H9 (cell line): ENCODE measurements at regions not wholly inside any gene's neighbourhood (a gene's known extent, or its start where the extent isn't known, plus 50 kb on each side); places are given as distances from the start of the nearest gene placed in this dataset.
"Not testable (repeated sequence)": the region's sequence is repeated elsewhere in the genome, so short reads cannot be mapped to it uniquely, and the experiment has no call there.

ENCODE experiments used
- DNase-seq: peaks from one replicate; pipeline ENCODE4 v3.0.0-alpha.2; 2017
- H2AFZ ChIP-seq: one replicate; pipeline ENCODE4 v1.6.1; 2013; ENCODE audit warnings: mild to moderate bottlenecking, low read length, control low read depth, moderate library complexity
- H2AK5ac ChIP-seq: 2 replicates; pipeline ENCODE4 v1.6.1; 2013; ENCODE audit warnings: low read length, control low read depth, mixed read lengths; ENCODE audit not compliant: insufficient read length
- H2BK120ac ChIP-seq: one replicate; pipeline ENCODE4 v1.6.1; 2013; ENCODE audit warnings: low read depth, mild to moderate bottlenecking, low read length, control low read depth, inconsistent platforms; ENCODE audit not compliant: poor library complexity, severe bottlenecking
- H2BK12ac ChIP-seq: 2 replicates; pipeline ENCODE4 v1.6.1; 2013; ENCODE audit warnings: low read length, control low read depth, mixed read lengths, low read depth; ENCODE audit not compliant: insufficient read length
- H2BK15ac ChIP-seq: 2 replicates; pipeline ENCODE4 v1.6.1; 2013; ENCODE audit warnings: low read depth, low read length, control low read depth
- H2BK20ac ChIP-seq: one replicate; pipeline ENCODE4 v1.6.1; 2013; ENCODE audit warnings: low read depth, mild to moderate bottlenecking, low read length, control low read depth, inconsistent platforms; ENCODE audit not compliant: poor library complexity, severe bottlenecking
- H2BK5ac ChIP-seq: 2 replicates; pipeline ENCODE4 v1.6.1; 2013; ENCODE audit warnings: low read length, control low read depth, mixed read lengths; ENCODE audit not compliant: insufficient read length
- H3K14ac ChIP-seq: 2 replicates; pipeline ENCODE4 v1.6.1; 2013; ENCODE audit warnings: low read length, control low read depth; ENCODE audit not compliant: insufficient read depth
- H3K18ac ChIP-seq: 2 replicates; pipeline ENCODE4 v1.6.1; 2013; ENCODE audit warnings: low read depth, mild to moderate bottlenecking, mixed read lengths, low read length, control low read depth; ENCODE audit not compliant: insufficient read length
- H3K23ac ChIP-seq: 2 replicates; pipeline ENCODE4 v1.6.1; 2013; ENCODE audit warnings: low read length, control low read depth, mixed read lengths, low read depth; ENCODE audit not compliant: insufficient read length
- H3K23me2 ChIP-seq: 2 replicates; pipeline ENCODE4 v1.6.1; 2013; ENCODE audit warnings: low read depth, mild to moderate bottlenecking, mixed read lengths, low read length, control low read depth; ENCODE audit not compliant: insufficient read length, poor library complexity, severe bottlenecking
- H3K27ac ChIP-seq: 2 replicates; pipeline ENCODE4 v1.5.1; 2013; ENCODE audit warnings: low read length, control low read depth, mixed read lengths, low read depth; ENCODE audit not compliant: insufficient read length
- H3K27me3 ChIP-seq: 2 replicates; pipeline ENCODE4 v1.6.1; 2013; ENCODE audit warnings: low read length, control low read depth, inconsistent platforms; ENCODE audit not compliant: insufficient read depth
- H3K4ac ChIP-seq: 2 replicates; pipeline ENCODE4 v1.6.1; 2013; ENCODE audit warnings: low read depth, mild to moderate bottlenecking, control low read depth, inconsistent platforms, low read length, moderate library complexity
- H3K4me1 ChIP-seq: 2 replicates; pipeline ENCODE4 v1.6.1; 2013; ENCODE audit warnings: low read length, control low read depth, inconsistent platforms; ENCODE audit not compliant: insufficient read depth
- H3K4me2 ChIP-seq: 2 replicates; pipeline ENCODE4 v1.6.1; 2013; ENCODE audit warnings: low read length, control low read depth, mixed read lengths; ENCODE audit not compliant: insufficient read length, insufficient read depth
- H3K56ac ChIP-seq: 2 replicates; pipeline ENCODE4 v1.6.1; 2013; ENCODE audit warnings: low read depth, mild to moderate bottlenecking, mixed read lengths, low read length, control low read depth; ENCODE audit not compliant: insufficient read length
- H3K79me1 ChIP-seq: 2 replicates; pipeline ENCODE4 v1.6.1; 2013; ENCODE audit warnings: low read depth, mild to moderate bottlenecking, moderate library complexity, low read length, control low read depth, inconsistent platforms; ENCODE audit not compliant: insufficient read depth, poor library complexity, severe bottlenecking
- H3K79me2 ChIP-seq: 2 replicates; pipeline ENCODE4 v1.6.1; 2013; ENCODE audit warnings: low read length, control low read depth, inconsistent platforms; ENCODE audit not compliant: insufficient read depth
- H3K9ac ChIP-seq: 2 replicates; pipeline ENCODE4 v1.6.1; 2013; ENCODE audit warnings: low read length, control low read depth, mixed read lengths; ENCODE audit not compliant: insufficient read length; ENCODE audit errors: extremely low read depth
- H3K9me3 ChIP-seq: one replicate; pipeline ENCODE4 v1.6.1; 2013; ENCODE audit warnings: low read depth, low read length, inconsistent platforms; ENCODE audit not compliant: control insufficient read depth
- H3T11ph ChIP-seq: one replicate; pipeline ENCODE4 v1.6.1; 2013; ENCODE audit warnings: mild to moderate bottlenecking, low read length, control low read depth, inconsistent platforms
- H4K20me1 ChIP-seq: one replicate; pipeline ENCODE4 v1.6.1; 2013; ENCODE audit not compliant: control insufficient read depth, insufficient read length, insufficient read depth
- H4K5ac ChIP-seq: 2 replicates; pipeline ENCODE4 v1.6.1; 2013; ENCODE audit warnings: low read depth, mild to moderate bottlenecking, mixed read lengths, low read length, control low read depth; ENCODE audit not compliant: insufficient read length
- H4K8ac ChIP-seq: replicated peaks from 2 replicates; pipeline ENCODE4 v1.6.1; 2013; ENCODE audit warnings: low read length, control low read depth, mixed read lengths, low read depth; ENCODE audit not compliant: insufficient read length
- H4K91ac ChIP-seq: 2 replicates; pipeline ENCODE4 v1.6.1; 2013; ENCODE audit warnings: low read depth, mild to moderate bottlenecking, moderate library complexity, mixed read lengths, low read length, control low read depth; ENCODE audit not compliant: insufficient read length
- H3K27ac Mint-ChIP-seq, 3 experiments: 2 replicates in 2 of 3; 3 replicates in 1 of 3; pipeline ENCODE4 v1.8.0; 2020 to 2021; ENCODE audit warnings: mixed read lengths in 3 of 3, mild to moderate bottlenecking in 1 of 3, moderate library complexity in 1 of 3
- H3K27me3 Mint-ChIP-seq: 2 replicates; pipeline ENCODE4 v1.8.0; 2021; ENCODE audit warnings: low read depth, mild to moderate bottlenecking, moderate library complexity, mixed read lengths
- H3K36me3 Mint-ChIP-seq, 3 experiments: 2 replicates in 2 of 3; 3 replicates in 1 of 3; pipeline ENCODE4 v1.8.0; 2020 to 2021; ENCODE audit warnings: low read depth in 3 of 3, mixed read lengths in 3 of 3; ENCODE audit not compliant: insufficient read depth in 1 of 3
- H3K4me1 Mint-ChIP-seq, 2 experiments: 2 replicates each; pipeline ENCODE4 v1.8.0; 2020; ENCODE audit warnings: mixed read lengths in 2 of 2
- H3K4me3 Mint-ChIP-seq, 2 experiments: 2 replicates in 1 of 2; 3 replicates in 1 of 2; pipeline ENCODE4 v1.8.0; 2020 to 2021; ENCODE audit warnings: mild to moderate bottlenecking in 2 of 2, mixed read lengths in 2 of 2, moderate library complexity in 1 of 2
- H3K9me3 Mint-ChIP-seq, 2 experiments: 2 replicates in 1 of 2; 3 replicates in 1 of 2; pipeline ENCODE4 v1.8.0; 2020; ENCODE audit warnings: mild to moderate bottlenecking in 2 of 2, mixed read lengths in 2 of 2, moderate library complexity in 1 of 2
- WGBS: extraction: QIAGEN DNeasy Blood & Tissue Kit; methylation state at CpG from one replicate; pipeline ENCODE4 v1.1.7; 2013; ENCODE audit warnings: missing lambda C conversion rate, low lambda C conversion rate, mixed read lengths; ENCODE audit not compliant: insufficient read length; ENCODE audit errors: extremely low coverage; 5-methylcytosine and 5-hydroxymethylcytosine counted together

- not testable (repeated sequence) for H3K9ac ChIP-seq, H3K27me3 ChIP-seq, H3K23ac ChIP-seq, H3K36me3 Mint-ChIP-seq, H4K20me1 ChIP-seq, H3T11ph ChIP-seq, H3K56ac ChIP-seq, H4K8ac ChIP-seq, H3K4me2 ChIP-seq, H2BK15ac ChIP-seq, H2BK5ac ChIP-seq, H3K27me3 Mint-ChIP-seq, H2BK12ac ChIP-seq, H4K5ac ChIP-seq, H3K9me3 ChIP-seq, H3K4ac ChIP-seq, H2AFZ ChIP-seq, DNase-seq, H3K4me1 ChIP-seq, H3K18ac ChIP-seq, H3K79me1 ChIP-seq, H3K14ac ChIP-seq, H2AK5ac ChIP-seq, H3K9me3 Mint-ChIP-seq, H3K27ac ChIP-seq, H3K79me2 ChIP-seq, H2BK20ac ChIP-seq, H2BK120ac ChIP-seq, H3K23me2 ChIP-seq, H3K4me1 Mint-ChIP-seq, H4K91ac ChIP-seq
- Mint-ChIP-seq H3K27ac (peak overlapping the region in 1 of 3 experiments; percentile 64; a peak in 1 of 7 replicates), H3K4me3 (peak overlapping the region; percentile 41 to 59; a peak in 3 of 5 replicates)
- no CpG with 5 or more reads among the region's 14 CpGs for WGBS
Observed at GRCh38 chr12:5122256-5122831, 78.7 kb downstream of the KCNA5 start.
